Activated naive CD4-positive, alpha-beta T cell treated with anti-CD3 and anti-CD28 coated beads, Interleukin-2, amount 50 U/mL, for 24 hours (primary cell): ENCODE measurements at regions not wholly inside any gene's neighbourhood (a gene's known extent, or its start where the extent isn't known, plus 50 kb on each side); places are given as distances from the start of the nearest gene placed in this dataset.
"Not testable (repeated sequence)": the region's sequence is repeated elsewhere in the genome, so short reads cannot be mapped to it uniquely, and the experiment has no call there.

ENCODE experiments used
- H3K27ac Mint-ChIP-seq: one replicate; pipeline ENCODE4 v1.8.0; 2021; ENCODE audit warnings: mild to moderate bottlenecking, mixed read lengths
- H3K27me3 Mint-ChIP-seq: one replicate; pipeline ENCODE4 v1.8.0; 2021; ENCODE audit warnings: mixed read lengths
- H3K36me3 Mint-ChIP-seq: one replicate; pipeline ENCODE4 v1.8.0; 2021; ENCODE audit warnings: mixed read lengths
- H3K4me1 Mint-ChIP-seq: one replicate; pipeline ENCODE4 v1.8.0; 2021; ENCODE audit warnings: mixed read lengths
- H3K4me3 Mint-ChIP-seq: one replicate; pipeline ENCODE4 v1.8.0; 2021; ENCODE audit warnings: mild to moderate bottlenecking, mixed read lengths
- H3K9me3 Mint-ChIP-seq: one replicate; pipeline ENCODE4 v1.8.0; 2021; ENCODE audit warnings: mixed read lengths

GRCh38 chr6:144482142-144482541 lies 197.0 kb downstream of the UTRN start:
- no peak overlapping the region for H3K4me3 Mint-ChIP-seq
- H3K9me3 Mint-ChIP-seq: no peaks in the 10 kb centered on the region
- H3K27ac Mint-ChIP-seq: no peak overlapping the region
- H3K4me1 Mint-ChIP-seq: peaks cover 10% of the 10 kb centered on the region
- H3K27me3 Mint-ChIP-seq: no peaks in the 10 kb centered on the region
- H3K36me3 Mint-ChIP-seq: peaks cover 12% of the 10 kb centered on the region

DNA sequence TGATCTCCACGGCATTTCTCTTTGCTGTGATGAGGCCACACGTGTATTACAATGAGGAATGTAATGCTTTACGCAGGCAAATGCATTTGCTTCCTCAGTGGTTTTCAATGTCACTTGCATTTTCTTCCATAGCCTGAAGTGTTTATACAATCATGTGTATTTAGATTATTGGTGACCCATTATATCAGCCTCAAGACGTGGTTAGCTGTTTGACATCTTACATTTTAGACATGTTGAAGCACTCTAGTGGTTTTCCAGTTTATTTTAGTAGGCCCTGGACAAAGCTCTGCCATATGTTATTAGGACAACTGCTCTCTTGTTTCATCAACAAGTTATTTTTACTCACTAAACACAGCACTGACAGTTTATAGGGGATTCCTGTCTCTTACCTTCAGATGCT lies 200.4 kb downstream of the UTRN start:
- Mint-ChIP-seq H3K9me3 (no peaks in the 10 kb centered on the region), H3K27me3 (no peaks in the 10 kb centered on the region), H3K4me3 (no peak overlapping the region), H3K27ac (no peak overlapping the region), H3K36me3 (peaks cover 13% of the 10 kb centered on the region), H3K4me1 (peaks cover 10% of the 10 kb centered on the region)

GRCh38 chr6:144488590-144488989 lies 203.5 kb downstream of the UTRN start:
- Mint-ChIP-seq H3K9me3 (no peaks in the 10 kb centered on the region), H3K4me3 (no peak overlapping the region), H3K27me3 (no peaks in the 10 kb centered on the region), H3K27ac (no peak overlapping the region), H3K36me3 (peaks cover 18% of the 10 kb centered on the region), H3K4me1 (no peaks in the 10 kb centered on the region)

- Mint-ChIP-seq H3K36me3 (peaks cover 31% of the 10 kb centered on the region), H3K27me3 (no peaks in the 10 kb centered on the region), H3K4me1 (peaks cover 15% of the 10 kb centered on the region), H3K9me3 (no peaks in the 10 kb centered on the region), H3K27ac (no peak overlapping the region), H3K4me3 (no peak overlapping the region)
These were observed 208.1 kb downstream of the UTRN start for GRCh38 chr6:144493035-144493910.

GRCh38 chr6:144495076-144495475 lies 209.9 kb downstream of the UTRN start:
- H3K27ac Mint-ChIP-seq, H3K9me3 Mint-ChIP-seq, H3K4me3 Mint-ChIP-seq, H3K27me3 Mint-ChIP-seq: not testable (repeated sequence)
- Mint-ChIP-seq H3K36me3 (peaks cover 33% of the 10 kb centered on the region), H3K4me1 (peaks cover 20% of the 10 kb centered on the region)

DNA sequence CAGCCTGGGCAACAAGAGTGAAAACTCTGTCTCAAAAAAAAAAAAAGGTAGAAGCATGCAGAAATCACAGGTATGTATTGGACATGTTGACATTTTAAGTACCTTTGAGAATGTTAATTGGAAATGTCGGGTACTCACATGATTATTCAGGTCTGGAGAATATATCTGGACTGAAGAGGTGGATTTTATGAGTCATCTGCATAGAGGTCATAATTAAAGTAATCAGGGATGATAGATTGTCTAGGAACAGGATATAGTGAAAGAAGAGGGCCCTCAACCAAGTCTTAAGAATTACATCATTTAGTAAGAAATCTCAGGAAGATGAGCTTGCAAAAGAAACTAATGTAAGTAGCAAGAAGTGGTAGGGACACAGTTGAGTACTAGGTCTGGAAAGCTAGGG lies 212.5 kb downstream of the UTRN start:
- Mint-ChIP-seq H3K9me3 (no peaks in the 10 kb centered on the region), H3K4me1 (peaks cover 29% of the 10 kb centered on the region), H3K27me3 (no peaks in the 10 kb centered on the region), H3K27ac (peak overlapping the region; percentile 17), H3K4me3 (no peak overlapping the region), H3K36me3 (peaks cover 31% of the 10 kb centered on the region)

DNA sequence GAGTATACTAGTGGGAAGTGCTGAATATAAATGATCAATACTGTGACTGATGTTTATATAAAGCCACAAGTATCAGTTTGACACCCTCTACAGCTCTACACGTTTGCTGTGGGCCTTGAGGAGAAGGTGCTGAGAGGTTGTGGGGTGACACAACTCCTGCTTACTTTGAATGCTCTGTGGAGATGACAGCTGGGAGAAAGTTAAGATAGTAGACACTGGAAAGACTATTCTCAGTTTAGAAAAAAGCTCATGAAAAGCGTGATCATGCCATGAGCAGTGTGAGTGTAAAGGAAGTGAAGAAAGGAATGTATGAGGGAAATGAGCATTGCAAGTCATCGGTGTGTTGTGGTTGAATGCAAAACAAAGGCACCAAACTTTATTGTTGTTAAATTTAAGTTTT lies 215.8 kb downstream of the UTRN start:
- Mint-ChIP-seq H3K4me1 (peaks cover 50% of the 10 kb centered on the region), H3K9me3 (peaks cover 18% of the 10 kb centered on the region), H3K36me3 (peaks cover 57% of the 10 kb centered on the region), H3K4me3 (no peak overlapping the region), H3K27me3 (no peaks in the 10 kb centered on the region), H3K27ac (peak overlapping the region; percentile 9)

GRCh38 chr6:144505214-144505613 lies 220.1 kb downstream of the UTRN start:
- H3K4me1 Mint-ChIP-seq: peaks cover 42% of the 10 kb centered on the region
- H3K27me3 Mint-ChIP-seq, H3K27ac Mint-ChIP-seq: not testable (repeated sequence)
- H3K36me3 Mint-ChIP-seq: peaks cover 57% of the 10 kb centered on the region
- H3K9me3 Mint-ChIP-seq: peaks cover 21% of the 10 kb centered on the region
- peak overlapping the region; percentile 1 for H3K4me3 Mint-ChIP-seq

- Mint-ChIP-seq H3K36me3 (peaks cover 53% of the 10 kb centered on the region), H3K4me1 (peaks cover 36% of the 10 kb centered on the region), H3K9me3 (peaks cover 21% of the 10 kb centered on the region)
- not testable (repeated sequence) for H3K27me3 Mint-ChIP-seq, H3K27ac Mint-ChIP-seq, H3K4me3 Mint-ChIP-seq
These were observed 220.9 kb downstream of the UTRN start for GRCh38 chr6:144506051-144506450.

GRCh38 chr6:144507772-144508312 lies 222.7 kb downstream of the UTRN start:
- H3K36me3 Mint-ChIP-seq: peaks cover 50% of the 10 kb centered on the region

GRCh38 chr6:144510859-144511258 lies 225.7 kb downstream of the UTRN start:
- Mint-ChIP-seq H3K36me3 (peaks cover 22% of the 10 kb centered on the region), H3K9me3 (peaks cover 3% of the 10 kb centered on the region), H3K4me1 (peaks cover 14% of the 10 kb centered on the region), H3K27ac (no peak overlapping the region), H3K4me3 (no peak overlapping the region), H3K27me3 (no peaks in the 10 kb centered on the region)

More at GRCh38 chr6:144507772-144508312, 222.7 kb downstream of the UTRN start:
- peaks cover 20% of the 10 kb centered on the region for H3K9me3 Mint-ChIP-seq
- H3K4me1 Mint-ChIP-seq: peaks cover 32% of the 10 kb centered on the region
- H3K27ac Mint-ChIP-seq, H3K27me3 Mint-ChIP-seq, H3K4me3 Mint-ChIP-seq: not testable (repeated sequence)

GRCh38 chr6:144515761-144516160 lies 230.6 kb downstream of the UTRN start:
- H3K27me3 Mint-ChIP-seq: no peaks in the 10 kb centered on the region
- no peak overlapping the region for H3K4me3 Mint-ChIP-seq

GRCh38 chr6:144519426-144519825 lies 234.3 kb downstream of the UTRN start:
- peaks cover 4% of the 10 kb centered on the region for H3K4me1 Mint-ChIP-seq
- no peaks in the 10 kb centered on the region for H3K27me3 Mint-ChIP-seq
- peaks cover 17% of the 10 kb centered on the region for H3K36me3 Mint-ChIP-seq
- H3K9me3 Mint-ChIP-seq: no peaks in the 10 kb centered on the region
- H3K27ac Mint-ChIP-seq: no peak overlapping the region
- H3K4me3 Mint-ChIP-seq: no peak overlapping the region

More at GRCh38 chr6:144515761-144516160, 230.6 kb downstream of the UTRN start:
- Mint-ChIP-seq H3K36me3 (peaks cover 14% of the 10 kb centered on the region), H3K4me1 (no peaks in the 10 kb centered on the region), H3K27ac (no peak overlapping the region), H3K9me3 (no peaks in the 10 kb centered on the region)

- Mint-ChIP-seq H3K27ac (no peak overlapping the region), H3K36me3 (peaks cover 23% of the 10 kb centered on the region)
These were observed 243.7 kb downstream of the UTRN start for GRCh38 chr6:144528743-144529425.

GRCh38 chr6:144530118-144530517 lies 245.0 kb downstream of the UTRN start:
- Mint-ChIP-seq H3K9me3 (no peaks in the 10 kb centered on the region), H3K36me3 (peaks cover 21% of the 10 kb centered on the region), H3K4me3 (no peak overlapping the region), H3K4me1 (no peaks in the 10 kb centered on the region), H3K27me3 (no peaks in the 10 kb centered on the region), H3K27ac (no peak overlapping the region)

More at GRCh38 chr6:144528743-144529425, 243.7 kb downstream of the UTRN start:
- Mint-ChIP-seq H3K4me1 (peaks cover under 1% of the 10 kb centered on the region), H3K27me3 (no peaks in the 10 kb centered on the region), H3K4me3 (no peak overlapping the region), H3K9me3 (no peaks in the 10 kb centered on the region)

DNA sequence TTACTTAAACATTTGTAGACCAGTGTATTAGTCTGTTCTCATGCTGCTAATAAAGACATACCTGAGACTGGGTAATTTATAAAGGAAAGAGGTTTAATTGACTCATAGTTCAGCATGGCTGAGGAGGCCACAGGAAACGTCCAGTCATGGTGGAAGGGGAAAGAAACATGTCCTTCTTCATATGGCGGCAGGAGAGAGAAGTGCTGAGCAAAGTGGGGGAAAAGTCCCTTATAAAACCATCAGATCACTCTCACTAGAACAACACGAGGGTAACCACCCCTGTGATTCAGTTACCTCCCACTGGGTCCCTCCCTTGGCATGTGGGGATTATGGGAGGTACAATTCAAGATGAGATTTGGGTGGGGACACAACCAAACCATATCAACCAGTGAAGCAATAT lies 247.1 kb downstream of the UTRN start:
- Mint-ChIP-seq H3K36me3 (peaks cover 17% of the 10 kb centered on the region), H3K27ac (peak overlapping the region; percentile 41)
- H3K4me3 Mint-ChIP-seq, H3K9me3 Mint-ChIP-seq, H3K4me1 Mint-ChIP-seq, H3K27me3 Mint-ChIP-seq: not testable (repeated sequence)
